Cerebellar nuclear complex (tissue), 1 donor: ENCODE measurements at regions not wholly inside any gene's neighbourhood (a gene's known extent, or its start where the extent isn't known, plus 50 kb on each side); places are given as distances from the start of the nearest gene placed in this dataset.

ENCODE experiments used
- DNase-seq, 2 experiments: peaks; one replicate each; lab custom pipeline; 2025; lab: John Stamatoyannopoulos, UW

DNA sequence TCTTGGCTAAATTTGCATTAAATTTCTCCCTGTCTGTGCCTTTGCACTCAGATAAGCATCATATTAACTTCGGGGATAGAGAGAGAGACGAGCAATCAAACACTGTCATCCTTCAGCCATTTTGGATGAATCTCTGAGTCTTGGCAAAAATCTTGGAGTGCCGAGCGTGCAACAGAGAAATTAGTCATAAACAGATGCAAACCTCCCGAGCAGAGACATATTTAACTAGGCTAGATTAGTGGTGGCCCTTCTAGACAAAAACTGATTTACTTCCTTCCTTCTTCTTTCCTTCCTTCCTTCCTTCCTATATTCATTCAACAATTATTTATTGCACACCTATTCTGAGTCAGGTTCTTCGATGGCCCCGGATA, 114.4 kb upstream of the BLID start:
- no peak for DNase-seq

DNA sequence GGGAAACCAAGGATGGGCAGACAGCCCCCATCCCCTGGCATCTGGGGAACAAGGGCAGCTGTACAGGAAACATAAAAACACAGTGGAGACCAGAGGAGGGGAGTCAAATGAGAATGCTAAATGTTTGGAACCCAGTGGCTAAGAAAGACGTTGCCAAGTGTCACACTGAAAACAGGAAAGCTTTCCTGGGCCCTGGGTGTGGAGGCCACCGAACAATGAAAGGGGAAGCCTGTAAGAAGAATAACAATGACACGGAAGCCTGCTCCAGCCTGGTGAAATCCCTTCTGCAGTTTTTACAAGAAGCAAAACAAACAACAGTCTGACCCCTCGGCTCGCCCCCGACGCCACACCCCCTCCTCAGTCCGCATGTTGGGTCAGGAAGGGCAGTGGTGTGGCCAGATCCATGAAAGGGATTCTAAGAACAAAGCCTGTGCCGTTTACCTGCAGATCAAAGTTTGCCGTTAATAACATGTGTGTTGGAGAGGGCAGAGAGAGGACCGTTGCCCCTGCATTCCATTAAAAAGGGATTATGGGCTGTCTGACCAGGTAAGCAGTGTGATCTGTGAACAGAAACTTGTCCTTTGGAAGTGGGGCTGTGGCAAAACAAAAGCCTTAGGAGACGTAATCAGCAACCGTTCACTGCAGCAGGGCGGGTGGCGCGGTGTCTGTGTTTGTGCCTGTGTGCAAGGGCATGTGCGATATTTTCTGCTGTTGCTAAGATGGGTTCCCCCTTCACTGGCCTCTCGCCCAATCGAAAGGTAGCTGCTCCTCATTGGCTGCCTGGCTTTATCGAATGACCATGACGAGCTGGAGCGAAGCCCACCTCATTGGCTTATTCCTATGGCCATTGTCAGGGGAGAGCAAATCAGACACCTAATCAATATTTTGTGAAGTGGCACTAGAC, 113.7 kb upstream of the BLID start:
- no peak for DNase-seq

DNA sequence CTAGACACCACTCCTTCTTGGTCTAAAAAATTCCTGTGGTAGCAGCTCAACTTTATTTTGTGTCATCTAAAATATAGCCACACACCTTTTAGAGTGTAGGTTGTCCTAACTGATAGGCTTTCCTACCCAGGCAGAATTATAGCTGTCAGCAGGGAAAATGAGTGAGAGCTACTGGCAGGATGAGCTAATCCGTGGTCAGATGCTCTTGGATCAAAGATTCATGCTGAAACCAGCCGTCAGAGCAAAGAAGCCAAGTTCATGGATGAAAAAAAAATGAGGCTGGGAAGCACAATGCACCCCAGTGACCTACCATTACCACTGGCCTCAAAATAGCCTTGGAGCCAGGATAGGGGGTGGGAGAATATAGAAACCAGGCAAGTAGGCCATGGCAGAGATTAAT, 113.1 kb upstream of the BLID start:
- no peak for DNase-seq

DNA sequence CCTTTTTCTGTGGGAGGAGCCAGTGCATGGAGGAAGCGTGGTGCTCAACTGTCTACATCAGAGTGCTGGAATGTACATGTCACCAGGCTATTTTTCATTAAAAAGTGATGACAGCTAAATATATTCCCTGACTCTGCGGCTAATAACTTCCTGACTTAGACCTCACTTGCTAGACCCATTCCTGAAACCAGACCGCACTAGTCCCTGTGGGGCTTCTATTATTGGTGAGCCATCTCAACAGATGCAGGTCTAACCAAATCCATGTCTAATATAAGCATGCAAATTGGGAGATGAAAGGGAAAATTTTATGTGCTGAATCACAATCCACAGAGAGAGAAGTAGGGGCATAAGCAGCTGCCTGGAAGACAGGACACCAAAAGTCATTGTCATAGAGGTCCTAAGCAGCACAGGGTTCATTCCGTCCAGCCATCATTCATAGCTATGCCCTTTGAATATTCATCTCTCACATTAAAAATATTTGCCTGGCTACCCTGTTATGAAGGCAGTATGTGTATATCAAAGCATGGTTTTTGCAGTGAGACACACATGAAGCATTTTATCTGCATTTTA, 110.9 kb upstream of the BLID start:
- DNase-seq, result no peak

DNA sequence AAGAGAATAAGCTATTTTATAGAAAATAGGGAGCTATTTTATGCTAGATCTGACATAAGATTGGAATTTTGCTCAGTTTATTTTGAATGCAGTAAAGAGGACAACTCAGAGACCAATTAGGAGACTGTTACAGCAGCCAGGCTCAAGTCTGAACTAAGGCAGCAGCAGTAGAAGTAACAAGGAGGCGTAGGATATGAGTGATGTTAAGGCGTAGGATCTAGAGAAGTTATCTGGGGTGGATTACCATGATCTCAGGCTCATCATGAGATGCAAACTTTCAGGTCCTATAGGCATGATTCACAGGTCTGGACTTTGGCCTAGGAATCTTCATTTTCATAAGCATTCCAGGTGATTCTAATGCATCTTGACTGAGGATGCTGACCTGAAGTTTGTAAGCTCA, 108.9 kb upstream of the BLID start:
- DNase-seq, result no peak

DNA sequence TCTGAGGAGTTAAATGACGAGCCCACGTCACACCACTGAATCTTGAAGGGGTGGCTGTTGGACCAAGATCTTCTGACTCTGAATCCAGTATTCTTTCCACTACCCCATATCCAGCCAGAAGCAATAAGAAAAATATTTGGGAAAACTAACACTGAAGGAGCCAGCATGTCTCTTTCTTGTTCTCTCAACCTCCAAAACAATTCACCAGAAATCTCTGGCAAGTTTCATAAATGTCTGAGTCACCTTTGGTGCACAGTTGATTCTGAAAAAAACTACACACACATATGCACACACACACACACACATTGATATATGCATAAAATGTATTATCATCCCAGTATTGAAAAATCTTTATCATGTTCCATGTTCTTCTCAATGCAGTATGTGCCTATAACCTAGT, 104.3 kb upstream of the BLID start:
- no peak for DNase-seq

DNA sequence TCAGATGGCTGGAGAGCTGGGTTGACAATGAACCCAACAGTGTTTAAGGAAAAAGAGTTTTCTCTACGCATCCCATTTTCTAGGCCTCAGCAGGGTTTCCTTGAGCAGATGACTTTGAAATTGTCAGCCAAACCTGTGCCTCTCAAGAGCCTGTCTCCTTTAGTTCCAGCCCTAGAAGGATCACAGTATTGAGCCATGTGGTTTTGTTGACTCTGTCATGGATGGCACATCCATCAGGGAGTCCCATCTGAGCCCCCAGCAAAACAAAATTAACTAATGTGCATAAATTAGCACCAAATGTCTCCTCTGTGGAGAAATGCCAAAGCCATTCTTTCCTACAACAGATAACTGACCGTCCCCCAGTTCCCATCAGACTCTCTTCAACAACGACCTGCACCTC, 103.8 kb upstream of the BLID start:
- DNase-seq, result no peak

DNA sequence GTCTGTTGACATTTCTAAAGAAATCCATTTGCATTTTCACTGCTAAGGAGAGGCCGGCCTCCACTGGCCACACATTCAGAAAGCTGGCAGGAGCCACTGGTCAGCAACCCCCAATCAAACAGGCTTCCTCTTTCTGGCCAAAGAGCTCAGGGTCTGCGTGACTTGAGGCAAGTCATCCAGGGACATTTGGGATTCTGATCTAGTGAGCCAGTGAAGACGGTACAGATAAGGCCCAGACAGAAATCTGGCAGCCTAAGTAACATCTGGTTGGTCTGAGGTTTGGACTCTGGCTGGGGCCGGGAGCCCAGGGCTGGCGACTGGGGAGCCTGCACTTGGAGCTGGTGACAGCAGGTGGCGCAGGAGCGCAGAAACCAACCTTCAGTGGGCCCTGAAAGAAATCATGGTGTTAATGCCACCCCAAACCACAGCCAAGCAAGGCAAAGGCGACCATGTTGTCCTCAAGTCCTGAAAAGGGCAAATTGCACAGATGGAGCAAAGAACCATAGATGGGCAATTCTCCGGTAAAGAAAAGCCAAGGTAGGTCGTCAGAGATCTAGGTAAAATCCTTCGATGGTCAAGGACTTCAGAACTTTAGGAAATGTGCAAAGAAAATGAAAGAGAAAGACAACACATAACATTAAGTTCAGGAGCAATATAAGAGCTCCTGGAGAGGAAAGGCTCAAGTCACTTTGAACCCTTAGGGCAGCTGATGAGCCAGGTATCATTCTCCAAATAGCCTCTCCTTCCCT, 99.4 kb upstream of the BLID start:
- no peak for DNase-seq

DNA sequence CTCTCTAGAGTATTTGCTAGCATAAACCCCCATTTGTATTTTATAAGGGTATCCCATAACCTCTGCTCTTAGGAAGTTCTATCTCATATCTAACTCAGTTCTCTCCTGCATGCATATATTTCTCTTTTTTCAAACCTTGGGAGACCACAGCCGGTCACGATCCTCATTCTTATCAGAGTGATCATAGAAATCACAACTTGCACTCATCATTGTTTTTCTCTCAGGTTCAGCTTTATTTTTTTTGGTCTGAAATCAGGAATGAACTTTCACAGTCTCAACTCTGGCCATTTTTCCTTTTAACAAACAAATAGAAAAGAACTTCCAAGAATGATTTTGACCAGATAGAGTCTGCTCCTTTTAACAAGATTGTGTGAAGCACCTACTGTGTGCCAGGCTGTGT, 98.6 kb upstream of the BLID start:
- no peak for DNase-seq

DNA sequence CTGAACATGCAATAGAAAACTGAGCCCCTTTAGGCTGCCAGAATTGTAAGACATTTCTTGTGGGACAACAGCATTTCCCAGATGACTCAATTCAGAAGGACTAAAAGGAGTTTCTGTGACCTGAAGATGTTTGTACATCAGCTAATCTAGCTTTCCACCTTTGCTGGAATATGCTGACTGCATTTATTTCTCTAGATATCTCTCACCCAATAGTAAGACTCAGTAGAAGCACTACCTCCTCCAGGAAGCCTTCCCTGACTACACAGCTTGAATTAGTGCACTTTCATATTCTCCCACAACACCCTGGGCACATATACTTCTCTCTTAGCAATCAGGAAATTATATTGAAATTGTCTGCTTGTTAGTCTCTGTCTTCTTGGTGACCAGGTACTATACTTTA, 98.1 kb upstream of the BLID start:
- DNase-seq, result no peak

DNA sequence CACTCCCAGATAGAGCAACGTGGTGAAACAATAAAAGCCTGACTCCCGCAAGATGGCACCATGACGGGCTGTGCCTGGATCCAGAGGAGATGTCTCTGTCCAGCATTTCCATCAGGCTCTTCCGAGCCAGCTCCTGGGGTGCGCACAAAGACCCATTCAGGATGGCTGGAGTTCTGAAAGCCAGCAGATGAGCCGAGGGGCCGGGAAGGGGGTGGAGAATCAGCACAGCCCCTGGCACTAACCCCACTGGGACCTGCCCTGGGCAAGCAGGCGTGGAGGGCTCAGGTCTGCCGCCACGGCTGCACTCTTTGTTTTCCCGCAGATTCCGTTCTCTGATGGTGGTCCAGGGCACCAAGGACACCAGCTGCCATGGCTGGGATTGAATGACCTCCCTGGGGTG, 97.2 kb upstream of the BLID start:
- DNase-seq, result no peak

DNA sequence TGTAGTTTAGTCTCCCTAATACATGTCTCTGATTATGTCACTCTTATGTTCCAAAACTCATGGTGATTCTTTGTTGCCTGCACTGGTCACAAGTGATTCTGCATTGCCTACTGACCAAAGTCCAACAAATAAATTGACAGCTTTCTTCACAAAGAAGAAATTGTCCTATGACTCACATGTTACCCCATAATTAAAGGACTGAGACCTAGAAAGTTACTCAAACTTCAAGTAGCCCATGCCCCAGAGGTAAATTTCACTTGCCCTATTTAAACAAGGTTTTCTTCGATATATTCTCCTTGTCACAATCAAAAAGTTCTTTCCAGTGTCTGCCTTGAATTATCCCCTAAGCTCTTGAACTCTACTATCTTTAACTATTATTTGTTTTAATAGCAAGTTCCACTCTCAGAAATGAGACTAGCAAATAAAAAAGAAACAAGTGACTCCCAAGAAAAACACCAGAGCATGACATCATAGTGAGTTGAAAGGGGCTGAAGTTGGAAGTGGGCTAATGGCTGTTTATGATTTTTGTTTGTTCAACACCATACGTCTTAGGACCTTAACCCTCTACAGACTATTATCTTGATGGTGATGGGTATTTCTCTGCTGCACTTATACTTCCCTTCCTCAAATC, 94.5 kb upstream of the BLID start:
- no peak for DNase-seq

DNA sequence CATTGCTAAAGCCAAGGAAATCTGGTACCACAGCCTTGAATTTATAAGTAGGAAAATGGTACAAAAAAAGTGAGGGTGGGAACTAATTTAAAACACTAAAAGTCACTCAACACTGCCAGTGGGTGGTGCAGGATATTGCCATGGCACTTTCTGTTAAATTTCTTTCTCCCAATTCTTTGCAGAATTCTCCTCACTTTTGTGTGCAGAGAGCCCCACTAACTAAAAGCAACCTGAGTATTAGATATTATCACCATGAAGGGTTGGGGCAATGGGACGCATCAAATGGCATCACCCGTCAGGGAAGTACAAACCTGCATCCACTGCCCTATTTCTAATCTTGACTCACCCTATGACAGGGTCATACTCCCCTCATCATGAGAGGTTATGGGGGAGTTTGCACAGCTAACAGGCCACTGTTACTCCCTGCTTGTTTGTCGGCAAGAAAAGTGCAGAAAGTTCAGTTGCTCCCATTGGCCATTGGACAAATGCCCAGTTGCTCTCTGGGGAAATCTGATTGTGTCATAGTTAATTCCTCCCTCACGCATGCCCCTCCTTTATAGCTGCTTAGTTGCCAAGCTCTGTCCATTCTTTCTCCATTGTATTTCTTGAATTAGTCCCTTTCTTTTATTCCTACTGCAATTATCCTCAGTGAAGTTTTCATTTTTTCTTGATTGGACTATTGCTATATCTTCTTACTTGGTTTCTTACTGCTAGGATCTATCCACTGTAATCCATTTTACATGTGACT, 93.8 kb upstream of the BLID start:
- DNase-seq, result no peak

DNA sequence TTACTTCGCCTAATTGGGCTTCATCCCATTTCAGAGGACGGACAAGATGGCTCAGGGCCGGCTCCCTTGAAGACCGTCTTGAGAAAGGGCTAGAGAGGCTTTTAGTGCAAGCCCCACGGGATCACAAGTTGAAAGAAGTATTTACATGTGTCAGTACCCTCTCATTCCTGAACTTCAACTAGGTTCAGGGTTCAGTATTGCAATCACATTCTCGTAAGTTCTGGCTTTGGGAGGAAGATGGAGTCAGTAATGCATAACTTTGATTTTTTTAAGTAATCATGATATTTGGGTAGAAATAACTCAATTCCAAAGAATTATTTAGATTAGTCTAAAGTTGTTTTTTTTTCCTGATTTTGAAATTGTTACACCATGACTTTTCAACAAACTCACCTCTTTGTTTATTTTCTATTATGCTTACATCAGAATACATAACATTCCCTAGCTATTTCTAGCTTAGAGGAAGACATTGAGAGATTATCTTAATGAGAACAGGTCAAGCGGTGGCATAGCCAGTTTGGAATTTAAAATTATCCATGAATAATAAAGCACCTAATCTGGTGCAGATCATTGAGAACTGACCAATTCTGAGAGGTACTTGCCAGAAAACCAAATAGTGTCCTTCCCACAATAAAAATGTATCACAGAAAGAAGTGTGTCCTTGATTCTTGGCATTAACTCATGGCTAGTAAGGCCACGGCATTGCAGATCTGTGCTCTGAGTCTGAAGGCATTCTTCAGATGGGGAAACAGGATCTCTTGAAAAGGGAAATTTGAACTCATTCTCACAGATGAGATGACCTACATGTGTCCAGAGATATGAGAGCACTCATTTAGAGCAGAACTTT, 92.1 kb upstream of the BLID start:
- DNase-seq, result no peak

DNA sequence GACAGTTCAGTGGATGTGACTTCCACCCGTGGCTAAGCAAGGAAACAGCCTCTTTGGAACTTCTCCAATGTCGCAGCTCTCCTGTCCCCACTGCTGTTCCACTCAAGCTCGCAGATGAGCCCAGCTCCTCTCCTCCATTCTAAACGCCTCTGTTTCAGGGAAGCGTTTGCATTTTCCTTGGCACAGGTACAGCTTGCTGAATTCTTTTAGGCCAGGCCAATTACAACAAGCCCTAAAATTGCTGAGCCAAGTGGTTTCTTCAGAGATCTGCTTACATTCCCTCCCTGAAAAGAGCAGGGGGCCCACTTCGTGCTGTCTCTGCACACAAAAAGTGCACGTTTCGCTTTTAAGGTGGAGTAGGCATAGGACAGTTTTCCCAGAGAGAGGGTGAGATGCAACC, 91.5 kb upstream of the BLID start:
- no peak for DNase-seq

DNA sequence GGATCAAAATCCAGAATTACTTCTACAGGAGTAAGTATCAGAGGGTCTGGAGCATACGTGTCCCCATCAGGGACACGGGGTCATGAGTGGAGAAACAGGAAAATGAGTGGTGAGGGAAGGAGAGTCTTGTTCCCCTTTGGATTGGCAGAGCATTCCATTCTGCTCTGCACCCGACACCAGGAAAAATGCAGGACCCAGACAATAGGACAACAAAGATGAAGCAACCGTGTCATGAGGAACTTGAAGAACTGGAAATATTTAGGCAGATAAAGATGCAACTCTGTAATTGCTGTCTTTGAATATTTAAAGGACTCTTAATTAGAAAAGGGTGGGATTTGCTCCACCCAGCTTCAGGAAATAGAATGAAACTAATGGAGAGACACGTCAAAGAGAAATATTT, 89.0 kb upstream of the BLID start:
- DNase-seq, result no peak

DNA sequence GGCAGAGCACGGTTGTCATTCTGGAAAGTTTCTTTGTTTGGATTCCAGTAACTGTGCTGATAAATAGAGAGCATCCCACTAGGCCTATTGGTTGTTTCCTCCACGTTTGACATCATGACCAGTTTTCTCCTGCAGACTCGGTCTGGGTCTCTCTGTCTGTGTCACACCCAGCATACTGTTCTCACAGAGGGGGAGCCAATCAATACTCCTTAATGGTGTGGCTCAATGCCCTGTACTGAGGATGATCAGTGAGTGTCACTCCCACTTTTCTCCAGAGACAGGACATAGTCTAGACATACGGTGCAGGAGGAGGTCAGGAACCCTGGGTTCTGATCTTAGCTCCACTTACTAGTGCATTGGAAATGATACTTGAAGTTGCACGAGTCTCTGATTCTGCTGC, 88.2 kb upstream of the BLID start:
- DNase-seq, result no peak

DNA sequence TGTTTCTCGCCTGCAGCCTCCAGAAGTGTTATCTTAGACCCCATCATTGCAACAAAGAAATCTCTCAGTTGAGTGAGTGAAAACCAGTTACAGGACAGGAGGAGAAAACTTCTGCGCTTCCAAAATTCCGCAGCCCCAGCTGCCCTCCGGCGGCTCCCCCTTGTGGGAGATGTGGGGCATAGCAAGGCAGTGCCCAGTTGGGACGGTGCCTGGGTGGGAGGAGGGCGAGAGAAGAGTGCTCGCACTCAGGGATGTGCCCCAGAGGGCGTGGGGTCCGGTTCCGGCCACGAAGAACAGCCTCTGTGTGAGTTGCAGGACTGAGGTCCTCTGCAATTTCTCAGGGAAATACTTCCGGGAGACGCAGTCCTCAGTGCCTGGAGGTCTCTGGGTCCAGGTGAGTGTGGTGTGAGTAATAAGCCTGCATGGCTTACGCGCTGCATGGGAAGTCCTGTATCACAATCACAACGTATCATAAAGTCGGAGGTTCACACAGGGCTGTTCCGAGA, 87.0 kb upstream of the BLID start:
- no peak for DNase-seq

DNA sequence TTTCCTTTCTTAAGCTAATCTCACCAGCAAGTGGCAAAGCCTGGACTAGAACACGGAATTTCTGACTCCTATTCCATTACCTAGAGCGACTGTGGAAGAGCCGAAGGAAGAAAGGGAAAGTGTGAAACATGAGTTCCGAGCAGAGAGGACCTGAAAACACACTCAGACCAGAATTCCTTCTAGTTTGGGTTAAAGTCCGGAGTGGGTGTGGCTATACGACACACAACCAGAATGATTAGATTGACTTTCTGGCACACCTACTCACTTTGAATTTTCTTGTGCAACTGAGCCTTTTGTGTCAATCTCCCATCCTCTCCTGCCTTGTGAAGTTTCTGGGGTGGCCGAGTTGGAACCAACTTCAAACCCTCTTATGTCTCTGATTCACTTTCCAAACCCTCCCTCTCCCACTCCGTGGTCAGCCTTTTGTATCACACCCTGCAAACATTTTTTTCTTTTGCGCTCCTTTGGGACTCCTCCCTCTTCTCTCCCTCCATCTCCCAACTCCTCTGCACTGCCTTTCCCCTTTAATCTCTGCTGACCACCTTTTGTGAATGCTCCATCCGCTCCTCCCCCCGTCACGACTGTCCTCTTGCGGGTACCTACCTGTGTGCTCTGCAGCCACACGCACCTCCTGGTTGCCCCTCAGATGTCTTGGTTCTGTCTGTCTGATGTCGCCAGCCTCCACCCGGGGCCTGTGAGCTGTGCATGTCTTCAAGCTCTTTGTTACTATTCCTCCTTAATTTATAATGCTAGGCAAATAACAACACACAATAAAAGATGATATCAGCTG, 86.3 kb upstream of the BLID start:
- DNase-seq, result no peak

DNA sequence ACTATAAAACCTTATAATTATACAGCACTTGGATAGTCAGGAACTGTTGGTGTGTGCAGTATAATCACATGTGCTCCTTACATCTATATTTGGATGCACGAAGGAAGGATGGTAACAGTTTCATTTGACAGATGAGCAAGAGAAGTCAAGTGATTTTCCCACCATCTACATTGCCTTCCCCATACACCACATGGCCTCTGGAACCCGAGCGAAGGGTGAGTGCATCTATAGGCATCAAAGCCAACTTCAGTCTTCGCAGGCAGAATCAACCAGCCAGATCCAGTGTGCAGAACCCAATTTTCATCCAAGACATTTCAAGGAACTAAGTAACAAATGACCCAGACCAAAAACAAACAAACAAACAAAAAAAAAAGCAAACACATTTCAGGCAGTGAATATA, 85.1 kb upstream of the BLID start:
- DNase-seq, result no peak
